ENCODE measurements at regions not wholly inside any gene's neighbourhood (a gene's known extent, or its start where the extent isn't known, plus 50 kb on each side); places are given as distances from the start of the nearest gene placed in this dataset.

DNA sequence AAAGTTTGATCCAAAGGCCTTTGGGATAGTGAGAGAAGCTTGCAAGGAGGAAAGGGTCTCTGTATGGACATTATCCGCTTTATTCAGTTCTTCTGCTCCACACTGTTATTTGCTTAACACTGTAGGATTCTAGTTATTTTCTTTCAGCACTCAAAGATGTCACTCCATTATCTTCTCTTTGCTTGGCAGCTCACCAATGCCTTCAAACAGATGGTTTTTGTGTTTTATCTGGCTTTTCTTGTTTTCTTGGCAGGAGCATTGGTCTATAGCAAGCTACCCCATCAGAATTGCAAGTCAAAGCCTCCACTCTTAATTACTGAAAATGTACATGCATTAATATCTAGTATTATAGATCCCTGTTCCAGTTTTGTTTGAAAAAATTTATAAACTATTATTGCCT, 138.8 kb downstream of the EVA1A start:
- Histone ChIP-seq H3K4me3 (ENCODE audit: low read length) (no peak overlapping the region), H3K27ac (ENCODE audit: low read depth in 1 of 2, low read length in 2 of 2) (no peak overlapping the region), H3K9me3 (ENCODE audit: control insufficient read depth in 1 of 2, insufficient read depth in 1 of 2, low read length in 2 of 2) (no peaks in the 10 kb centered on the region), H3K27me3 (ENCODE audit: control insufficient read depth in 1 of 2, insufficient read depth in 2 of 2, low read length in 2 of 2) (no peaks in the 10 kb centered on the region), H3K36me3 (ENCODE audit: insufficient read depth, low read length) (no peaks in the 10 kb centered on the region), H3K4me1 (ENCODE audit: insufficient read depth, low read length) (no peaks in the 10 kb centered on the region)
- Mint-ChIP-seq H3K36me3 (ENCODE audit: low read depth) (no peaks in the 10 kb centered on the region), H3K27ac (no peak overlapping the region), H3K4me3 (no peak overlapping the region), H3K4me1 (ENCODE audit: low read depth) (peaks cover 8% of the 10 kb centered on the region), H3K27me3 (peaks cover 27% of the 10 kb centered on the region), H3K9me3 (no peaks in the 10 kb centered on the region)
- ATAC-seq (ENCODE audit: poor library complexity): no peak
- intact Hi-C loops (cut with DNase I, micrococcal nuclease): no loop called here
- ChIA-PET CTCF (no interaction called here), POLR2A (no interaction called here)
- TF ChIP-seq, protein P1, sequence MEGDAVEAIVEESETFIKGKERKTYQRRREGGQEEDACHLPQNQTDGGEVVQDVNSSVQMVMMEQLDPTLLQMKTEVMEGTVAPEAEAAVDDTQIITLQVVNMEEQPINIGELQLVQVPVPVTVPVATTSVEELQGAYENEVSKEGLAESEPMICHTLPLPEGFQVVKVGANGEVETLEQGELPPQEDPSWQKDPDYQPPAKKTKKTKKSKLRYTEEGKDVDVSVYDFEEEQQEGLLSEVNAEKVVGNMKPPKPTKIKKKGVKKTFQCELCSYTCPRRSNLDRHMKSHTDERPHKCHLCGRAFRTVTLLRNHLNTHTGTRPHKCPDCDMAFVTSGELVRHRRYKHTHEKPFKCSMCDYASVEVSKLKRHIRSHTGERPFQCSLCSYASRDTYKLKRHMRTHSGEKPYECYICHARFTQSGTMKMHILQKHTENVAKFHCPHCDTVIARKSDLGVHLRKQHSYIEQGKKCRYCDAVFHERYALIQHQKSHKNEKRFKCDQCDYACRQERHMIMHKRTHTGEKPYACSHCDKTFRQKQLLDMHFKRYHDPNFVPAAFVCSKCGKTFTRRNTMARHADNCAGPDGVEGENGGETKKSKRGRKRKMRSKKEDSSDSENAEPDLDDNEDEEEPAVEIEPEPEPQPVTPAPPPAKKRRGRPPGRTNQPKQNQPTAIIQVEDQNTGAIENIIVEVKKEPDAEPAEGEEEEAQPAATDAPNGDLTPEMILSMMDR (IDR thresholded peaks at IDR 0.05): no peak
- no peak for DNase-seq

DNA sequence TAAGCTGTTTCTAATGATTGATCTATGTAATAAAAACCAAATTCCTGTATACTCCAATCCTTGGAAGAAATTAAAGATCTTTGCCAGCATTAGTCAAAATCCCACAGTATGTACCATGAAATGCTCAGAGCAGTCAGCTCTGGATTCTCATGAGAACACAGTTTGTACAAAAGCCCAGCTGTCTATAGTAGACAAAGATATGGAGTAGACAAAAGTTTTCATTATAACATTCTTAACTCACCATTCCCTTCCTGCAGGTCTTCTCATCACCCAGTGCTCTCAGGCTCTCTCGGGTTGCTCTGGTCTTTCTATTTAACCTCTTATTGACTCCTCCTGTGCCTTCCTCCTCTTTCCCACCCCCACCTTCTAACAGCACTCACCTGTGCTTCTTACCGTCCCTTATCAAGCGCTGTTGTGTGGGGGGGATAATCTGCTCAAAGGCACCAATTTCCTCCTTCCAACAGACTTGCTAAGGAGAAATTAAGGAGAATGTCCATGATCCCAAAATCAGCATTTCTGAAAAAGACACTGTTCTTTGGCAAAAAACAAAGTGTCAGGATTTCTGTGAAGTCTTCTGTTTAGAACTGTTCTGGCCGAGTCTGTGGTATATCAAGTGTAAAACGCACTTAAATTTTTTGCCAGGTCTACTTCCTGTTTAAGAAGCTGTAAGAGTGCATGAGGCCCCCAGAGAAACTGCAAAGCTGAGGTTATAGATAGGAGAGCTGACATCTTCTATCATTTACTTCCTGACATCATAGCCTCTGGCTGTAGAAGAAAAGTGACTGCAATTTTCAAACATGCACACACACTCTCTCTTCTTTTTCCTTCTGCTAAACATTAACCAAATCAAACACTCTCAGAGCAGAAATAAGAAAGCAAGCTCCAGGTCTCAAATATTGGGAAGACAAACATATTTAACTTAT, 144.1 kb downstream of the EVA1A start:
- H3K27me3 Mint-ChIP-seq: peaks cover 5% of the 10 kb centered on the region
- H3K27ac ChIP-seq (ENCODE audit: low read depth in 1 of 2, low read length in 2 of 2): no peak overlapping the region
- no peaks in the 10 kb centered on the region for H3K4me1 ChIP-seq (ENCODE audit: insufficient read depth, low read length)
- TF ChIP-seq, protein P1 (IDR thresholded peaks at IDR 0.05): no peak
- H3K27me3 ChIP-seq (ENCODE audit: control insufficient read depth in 1 of 2, insufficient read depth in 2 of 2, low read length in 2 of 2): no peaks in the 10 kb centered on the region
- peak overlapping the region; percentile 83 for H3K27ac Mint-ChIP-seq
- POLR2A ChIA-PET: interaction anchor here (0.6 kb wide), 2 partner anchors 211 to 449 kb away, joined by 3 read pairs; no protein-coding TSS in a partner anchor
- DNase-seq (peak in 4 of 14 experiments; percentile 20 to 48 (median 31)), ATAC-seq (ENCODE audit: poor library complexity) (peak; percentile 87)
- intact Hi-C loops (cut with DNase I, micrococcal nuclease): no loop called here
- CTCF ChIA-PET: no interaction called here
- peak overlapping the region; percentile 89 for H3K4me3 Mint-ChIP-seq
- H3K4me1 Mint-ChIP-seq (ENCODE audit: low read depth): peaks cover 34% of the 10 kb centered on the region
- peak overlapping the region; percentile 42 for H3K4me3 ChIP-seq (ENCODE audit: low read length)
- H3K36me3 ChIP-seq (ENCODE audit: insufficient read depth, low read length): no peaks in the 10 kb centered on the region
- H3K36me3 Mint-ChIP-seq (ENCODE audit: low read depth): peaks cover 22% of the 10 kb centered on the region
- peaks cover 3% of the 10 kb centered on the region for H3K9me3 Mint-ChIP-seq
- H3K9me3 ChIP-seq (ENCODE audit: control insufficient read depth in 1 of 2, insufficient read depth in 1 of 2, low read length in 2 of 2): no peaks in the 10 kb centered on the region

DNA sequence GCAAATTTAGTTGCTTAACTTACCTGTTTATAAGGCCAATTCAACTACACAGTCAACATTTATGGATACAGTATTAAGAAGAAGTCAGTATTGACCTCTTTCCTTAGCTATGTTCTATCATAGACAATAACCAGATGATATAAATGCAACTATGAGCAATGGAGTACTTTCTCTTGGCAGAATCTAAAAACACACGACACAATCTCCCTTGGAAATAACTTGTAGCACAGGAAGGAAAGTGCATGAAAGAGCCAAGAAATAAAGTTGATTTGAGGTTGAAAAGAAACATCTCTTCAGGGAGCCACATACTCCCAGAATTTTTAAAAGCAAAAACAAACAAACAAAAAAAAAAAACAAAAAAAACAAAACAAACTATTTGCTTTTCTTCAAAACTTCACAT, 145.0 kb downstream of the EVA1A start:
- intact Hi-C loops (cut with DNase I, micrococcal nuclease): no loop called here
- TF ChIP-seq, protein P1 (IDR thresholded peaks at IDR 0.05): no peak
- Histone ChIP-seq H3K4me1 (ENCODE audit: insufficient read depth, low read length) (no peaks in the 10 kb centered on the region), H3K36me3 (ENCODE audit: insufficient read depth, low read length) (no peaks in the 10 kb centered on the region), H3K9me3 (ENCODE audit: control insufficient read depth in 1 of 2, insufficient read depth in 1 of 2, low read length in 2 of 2) (peaks cover 0 to 3% of the 10 kb centered on the region in 2 experiments), H3K27me3 (ENCODE audit: control insufficient read depth in 1 of 2, insufficient read depth in 2 of 2, low read length in 2 of 2) (no peaks in the 10 kb centered on the region), H3K27ac (ENCODE audit: low read depth in 1 of 2, low read length in 2 of 2) (no peak overlapping the region), H3K4me3 (ENCODE audit: low read length) (no peak overlapping the region)
- peak overlapping the region; percentile 83 for H3K27ac Mint-ChIP-seq
- peaks cover 5% of the 10 kb centered on the region for H3K9me3 Mint-ChIP-seq
- no peaks in the 10 kb centered on the region for H3K27me3 Mint-ChIP-seq
- ChIA-PET POLR2A (no interaction called here), CTCF (no interaction called here)
- H3K4me3 Mint-ChIP-seq: peak overlapping the region; percentile 89
- H3K36me3 Mint-ChIP-seq (ENCODE audit: low read depth): peaks cover 30% of the 10 kb centered on the region
- H3K4me1 Mint-ChIP-seq (ENCODE audit: low read depth): peaks cover 34% of the 10 kb centered on the region
- ATAC-seq (ENCODE audit: poor library complexity) (no peak), DNase-seq (no peak)

Data from CD4-positive, alpha-beta T cell (primary cell).